Upper lobe of left lung (tissue), 6 donors: ENCODE measurements at regions not wholly inside any gene's neighbourhood (a gene's known extent, or its start where the extent isn't known, plus 50 kb on each side); places are given as distances from the start of the nearest gene placed in this dataset.

ENCODE experiments used
- ATAC-seq, 2 donors: fragments of 200-7000 bp; cut with Tn5 transposase; one replicate each; pipeline ENCODE4 v1.9.1; 2022; ENCODE audit warnings: mild to moderate bottlenecking in 2 of 2, moderate library complexity in 2 of 2; ENCODE audit not compliant: low FRiP score in 2 of 2
- DNase-seq, 2 donors: peaks; one replicate each; pipeline ENCODE4 v3.0.0-alpha.2; 2019 to 2020
- H3K27ac ChIP-seq, 4 donors: fragments of 200-600 bp; sonication (generic); one replicate each; pipeline ENCODE4 v1.5.1; 2016 to 2019
- H3K27me3 ChIP-seq, 4 donors: fragments of 200-600 bp; sonication (generic); one replicate each; pipeline ENCODE4 v1.5.1; 2017 to 2019
- H3K36me3 ChIP-seq, 4 donors: fragments of 200-600 bp; sonication (generic); one replicate each; pipeline ENCODE4 v1.5.1; 2016 to 2019
- H3K4me1 ChIP-seq, 4 donors: fragments of 200-600 bp; sonication (generic); one replicate each; pipeline ENCODE4 v1.5.1; 2018 to 2019
- H3K4me3 ChIP-seq, 4 donors: fragments of 200-600 bp; sonication (generic); one replicate each; pipeline ENCODE4 v1.5.1; 2017 to 2019; ENCODE audit warnings: mild to moderate bottlenecking in 2 of 4, moderate library complexity in 1 of 4
- H3K9me3 ChIP-seq, 4 donors: fragments of 200-600 bp; sonication (generic); one replicate each; pipeline ENCODE4 v1.5.1; 2018 to 2019
- CTCF ChIP-seq, 6 experiments: fragments of 450-650 bp in 4 of 6; fragments of 200-600 bp in 2 of 6; sonication (generic) in 2 of 6; IDR thresholded peaks; one replicate each; pipeline ENCODE4 v1.5.1; 2016 to 2019; ENCODE audit warnings: antibody characterized with exemption in 6 of 6
- EP300 ChIP-seq, 4 donors: sonication (generic); formaldehyde crosslinking; IDR thresholded peaks; one replicate each; pipeline ENCODE4 v1.5.1; 2017; ENCODE audit warnings: antibody characterized with exemption in 4 of 4, control low read depth in 2 of 4
- POLR2A ChIP-seq, 4 donors: fragments of 450-650 bp; IDR thresholded peaks; one replicate each; pipeline ENCODE4 v1.5.1; 2016 to 2017; ENCODE audit warnings: antibody characterized with exemption in 4 of 4, mild to moderate bottlenecking in 2 of 4
- POLR2AphosphoS5 ChIP-seq, 2 donors: sonication (generic); formaldehyde crosslinking; IDR thresholded peaks; one replicate each; pipeline ENCODE4 v1.5.1; 2017; ENCODE audit warnings: antibody characterized with exemption in 2 of 2
- WGBS, 2 donors: methylation state at CpG; one replicate each; pipeline ENCODE4 v1.1.5; 2017 to 2018; 5-methylcytosine and 5-hydroxymethylcytosine counted together
- donor health status: DM: no; HTN: no; CAD: no; lungs with moderate emphysema.
- donor health status: DM: no; HTN: yes; CAD: no; lungs with severe emphysema.

- TF ChIP-seq CTCF (IDR thresholded peaks at IDR 0.05): no peak
- TF ChIP-seq POLR2AphosphoS5 (IDR thresholded peaks at IDR 0.05): no peak
- TF ChIP-seq EP300 (IDR thresholded peaks at IDR 0.05): no peak
- 85% methylated on average over 4 of the region's 4 CpGs for WGBS, 2 donors
- Histone ChIP-seq H3K9me3 (peaks cover 0 to 3% (median 0%) of the 10 kb centered on the region in 4 donors), H3K4me1 (no peaks in the 10 kb centered on the region), H3K36me3 (no peaks in the 10 kb centered on the region), H3K27me3 (no peaks in the 10 kb centered on the region), H3K27ac (no peak overlapping the region), H3K4me3 (no peak overlapping the region)
- DNase-seq (no peak), ATAC-seq (no peak)
Observed at GRCh38 chr1:5613900-5614299, 378.3 kb downstream of the NPHP4 start.

GRCh38 chr1:5611851-5612250 is 380.4 kb downstream of the NPHP4 start:
- Histone ChIP-seq H3K4me1 (no peaks in the 10 kb centered on the region), H3K27me3 (no peaks in the 10 kb centered on the region), H3K4me3 (no peak overlapping the region), H3K27ac (no peak overlapping the region), H3K36me3 (no peaks in the 10 kb centered on the region), H3K9me3 (peaks cover 0 to 4% (median 0%) of the 10 kb centered on the region in 4 donors)
- TF ChIP-seq CTCF (IDR thresholded peaks at IDR 0.05): no peak
- no peak for TF ChIP-seq POLR2AphosphoS5 (IDR thresholded peaks at IDR 0.05)
- TF ChIP-seq EP300 (IDR thresholded peaks at IDR 0.05): no peak
- no peak for TF ChIP-seq POLR2A (IDR thresholded peaks at IDR 0.05)
- DNase-seq (no peak), ATAC-seq (no peak)
- WGBS, 2 donors: 84 to 92% methylated on average over 3 of the region's 3 CpGs

GRCh38 chr1:5611431-5611830 is 380.8 kb downstream of the NPHP4 start:
- no peak overlapping the region for H3K4me3 ChIP-seq
- H3K36me3 ChIP-seq: no peaks in the 10 kb centered on the region
- 85 to 96% methylated on average over 2 of the region's 2 CpGs for WGBS, 2 donors

GRCh38 chr1:5610432-5610831 is 381.8 kb downstream of the NPHP4 start:
- 91 to 92% methylated on average over 1 of the region's 1 CpG for WGBS, 2 donors

More at GRCh38 chr1:5611431-5611830, 380.8 kb downstream of the NPHP4 start:
- no peak overlapping the region for H3K27ac ChIP-seq
- ATAC-seq: no peak
- DNase-seq: no peak
- H3K9me3 ChIP-seq: peaks cover 0 to 4% (median 0%) of the 10 kb centered on the region in 4 donors
- TF ChIP-seq CTCF (IDR thresholded peaks at IDR 0.05) (no peak), POLR2AphosphoS5 (IDR thresholded peaks at IDR 0.05) (no peak)
- H3K4me1 ChIP-seq: no peaks in the 10 kb centered on the region
- no peaks in the 10 kb centered on the region for H3K27me3 ChIP-seq

More at GRCh38 chr1:5610432-5610831, 381.8 kb downstream of the NPHP4 start:
- Histone ChIP-seq H3K27ac (no peak overlapping the region), H3K36me3 (no peaks in the 10 kb centered on the region), H3K4me3 (no peak overlapping the region), H3K9me3 (peaks cover 0 to 4% (median 0%) of the 10 kb centered on the region in 4 donors), H3K27me3 (no peaks in the 10 kb centered on the region), H3K4me1 (no peaks in the 10 kb centered on the region)
- ATAC-seq (no peak), DNase-seq (no peak)
- TF ChIP-seq EP300 (IDR thresholded peaks at IDR 0.05) (no peak), POLR2A (IDR thresholded peaks at IDR 0.05) (no peak), POLR2AphosphoS5 (IDR thresholded peaks at IDR 0.05) (no peak), CTCF (IDR thresholded peaks at IDR 0.05) (no peak)
